NT2/D1 (cell line): ENCODE measurements at regions not wholly inside any gene's neighbourhood (a gene's known extent, or its start where the extent isn't known, plus 50 kb on each side); places are given as distances from the start of the nearest gene placed in this dataset.

ENCODE experiments used
- SUZ12 ChIP-seq: IDR thresholded peaks from 2 replicates; pipeline ENCODE4 v1.6.1; 2011; ENCODE audit not compliant: insufficient read length, insufficient read depth; ENCODE audit errors: extremely low read depth
- YY1 ChIP-seq: IDR thresholded peaks from 2 replicates; pipeline ENCODE4 v1.6.1; 2011; ENCODE audit not compliant: insufficient read length, insufficient read depth

GRCh38 chr3:63004448-63004847 is 129.2 kb upstream of the CADPS start:
- no peak for TF ChIP-seq YY1
- no peak for TF ChIP-seq SUZ12
